Amygdala (tissue), 56 donors: ENCODE measurements at regions not wholly inside any gene's neighbourhood (a gene's known extent, or its start where the extent isn't known, plus 50 kb on each side); places are given as distances from the start of the nearest gene placed in this dataset.

Experiments
- DNase-seq, 56 donors: peaks; one replicate each; lab custom pipeline; 2025; lab: John Stamatoyannopoulos, UW

DNA sequence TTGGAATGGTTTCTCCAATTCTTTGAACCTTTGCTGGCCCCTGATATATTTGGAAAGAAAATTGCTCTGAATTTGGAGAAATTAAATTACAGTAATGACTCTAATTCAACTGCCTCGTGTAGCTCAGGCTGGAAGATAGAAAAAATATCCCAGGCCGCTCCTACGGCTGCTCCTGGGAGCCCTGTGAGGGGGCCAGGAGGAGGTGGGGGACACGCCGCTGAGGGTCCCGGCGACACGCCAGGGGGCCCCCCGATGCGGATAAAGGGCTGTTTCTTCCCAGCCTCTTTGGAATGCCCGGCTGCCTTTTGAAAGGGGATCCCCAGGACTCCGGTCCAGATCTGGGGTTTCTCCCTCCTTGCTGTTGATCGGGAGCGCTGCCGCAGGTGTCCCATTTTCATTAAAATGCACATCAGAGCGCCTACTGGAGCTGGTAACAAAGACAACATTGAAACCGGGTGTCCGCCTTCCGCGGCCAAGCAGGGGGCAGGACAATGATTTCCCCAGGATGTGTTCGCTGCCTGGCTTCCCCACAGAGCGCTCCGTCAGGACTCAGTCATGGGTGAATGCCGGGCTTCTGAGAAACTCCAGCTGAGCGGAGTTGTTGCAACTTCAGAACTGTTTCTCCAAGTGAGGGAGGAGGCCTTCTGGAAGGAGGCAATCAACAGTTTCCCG is 200.1 kb upstream of the KBTBD8 start:
- DNase-seq = peak in 49 of 56 donors; percentile 6 to 78 (median 43)

DNA sequence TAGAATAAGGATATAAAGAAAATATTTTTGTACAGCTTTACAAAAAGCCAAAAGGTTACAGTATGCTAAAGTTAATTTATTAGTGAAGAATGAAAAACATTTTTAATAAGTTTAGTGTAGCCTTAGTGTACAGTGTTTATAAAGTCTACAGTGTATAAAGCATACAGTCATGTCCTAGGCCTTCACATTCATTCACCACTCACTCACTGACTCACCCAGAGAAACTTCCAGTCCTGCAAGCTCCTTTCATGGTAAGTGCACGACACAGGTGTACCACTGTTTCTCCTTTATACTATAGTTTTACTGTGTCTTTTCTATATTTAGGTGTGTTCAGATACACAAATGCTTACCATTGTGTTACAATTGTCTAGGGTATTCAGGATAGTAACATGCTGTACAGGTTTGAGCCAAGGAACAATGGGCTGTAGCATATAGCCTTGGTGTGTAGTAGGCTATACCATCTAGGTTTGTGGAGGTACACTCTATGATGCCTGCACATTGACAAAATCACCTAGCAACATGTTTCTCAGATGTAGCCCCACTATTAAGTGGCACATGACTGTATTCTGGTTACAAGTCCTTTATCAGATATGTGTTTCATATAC is 197.1 kb upstream of the KBTBD8 start:
- no peak for DNase-seq

DNA sequence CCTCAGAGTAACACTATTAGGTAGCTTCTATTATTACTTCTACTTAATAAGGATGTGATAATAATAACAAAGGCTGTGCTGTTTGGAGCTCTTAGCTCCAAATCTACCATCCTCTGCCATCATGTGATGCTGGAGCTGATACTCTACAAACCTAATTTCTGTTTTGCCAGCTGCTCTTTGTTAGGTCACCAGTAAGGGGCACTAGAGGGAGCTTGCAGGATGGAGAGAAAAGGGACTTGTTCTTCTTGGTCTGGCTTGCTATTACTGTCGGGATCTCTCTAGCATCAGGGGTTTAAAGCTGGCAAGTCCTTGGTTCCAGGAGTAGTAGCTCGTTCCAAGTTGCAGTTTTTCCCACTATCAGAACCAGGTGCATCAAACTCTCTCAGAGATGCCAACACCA is 194.9 kb upstream of the KBTBD8 start:
- DNase-seq = peak in 3 of 56 donors; percentile 8 to 28 (median 16)

DNA sequence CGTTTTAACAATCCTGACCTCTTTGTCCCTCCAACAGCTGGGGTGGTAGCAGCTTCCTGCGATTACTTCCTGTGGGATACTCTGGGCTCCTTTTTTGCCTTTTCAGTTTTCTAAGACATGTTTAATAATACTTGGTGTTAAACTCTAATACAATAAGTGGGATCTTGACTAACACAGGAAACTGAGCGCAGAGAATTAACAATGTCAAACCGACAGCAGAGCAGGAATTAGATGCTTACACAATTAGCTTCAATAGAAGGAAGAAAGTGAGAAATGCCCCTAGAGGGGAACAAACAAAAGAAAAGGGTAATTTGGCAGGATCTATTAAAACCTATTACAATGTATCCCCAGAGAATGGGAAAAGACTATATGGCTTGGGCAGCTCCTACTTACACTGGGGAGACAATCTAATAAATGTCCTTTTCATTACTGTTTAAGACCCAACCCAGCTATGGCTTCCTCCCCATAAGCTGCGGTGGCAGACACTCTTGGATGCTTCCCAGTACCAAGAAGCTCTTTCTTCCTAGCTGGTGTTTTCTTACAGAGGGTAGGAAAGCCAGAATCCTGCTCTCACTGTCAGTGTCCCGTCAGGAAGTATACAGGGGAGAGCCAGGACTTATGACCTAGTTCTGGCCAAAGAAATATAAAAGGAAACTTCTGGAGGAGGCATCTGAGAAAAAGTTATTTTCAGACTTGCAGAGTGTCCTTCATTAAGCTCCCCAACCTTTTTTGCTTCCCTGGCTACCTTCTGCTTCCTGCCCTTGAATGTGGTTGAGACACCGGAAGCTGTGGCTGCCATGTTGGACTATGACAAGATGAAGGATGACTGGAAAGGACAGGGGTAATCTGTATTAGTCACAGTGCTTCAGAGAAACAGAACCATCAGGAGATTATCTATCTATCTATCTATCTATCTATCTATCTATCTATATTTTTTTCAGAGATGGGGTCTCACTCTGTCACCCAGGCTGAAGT is 194.1 kb upstream of the KBTBD8 start:
- DNase-seq = no peak

DNA sequence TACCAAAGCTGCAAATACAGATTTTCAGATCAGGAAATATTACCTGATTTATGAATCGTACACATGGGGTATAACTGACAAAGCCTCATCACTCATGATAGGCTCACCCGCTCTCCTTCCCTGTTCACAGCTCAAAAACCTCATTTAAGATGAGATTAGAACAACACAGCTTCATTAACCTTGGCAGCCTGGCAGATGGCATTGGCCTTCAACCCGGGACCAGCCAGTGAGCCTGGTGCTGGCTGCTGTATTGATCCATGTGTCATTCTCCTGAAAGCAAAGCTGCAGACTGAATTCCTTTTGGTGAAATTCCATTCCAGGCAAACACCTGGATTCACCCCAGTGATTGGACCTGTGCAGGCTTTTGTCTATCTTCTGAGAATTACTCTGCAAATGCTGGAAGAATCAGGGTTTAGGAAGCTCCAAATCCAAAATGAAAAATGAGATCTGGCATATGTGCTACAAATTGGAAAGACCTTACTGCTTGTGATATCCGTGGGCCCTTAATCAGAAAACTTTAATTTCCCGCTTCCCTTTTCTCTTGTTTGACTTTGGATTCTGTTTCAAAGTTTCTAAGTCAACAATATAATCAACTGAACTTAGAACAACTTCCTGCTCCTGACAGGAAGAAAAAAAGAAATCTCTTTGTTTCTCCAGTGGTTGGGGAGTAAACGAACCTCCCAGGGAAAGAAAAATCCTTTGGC is 189.1 kb upstream of the KBTBD8 start:
- DNase-seq = no peak

DNA sequence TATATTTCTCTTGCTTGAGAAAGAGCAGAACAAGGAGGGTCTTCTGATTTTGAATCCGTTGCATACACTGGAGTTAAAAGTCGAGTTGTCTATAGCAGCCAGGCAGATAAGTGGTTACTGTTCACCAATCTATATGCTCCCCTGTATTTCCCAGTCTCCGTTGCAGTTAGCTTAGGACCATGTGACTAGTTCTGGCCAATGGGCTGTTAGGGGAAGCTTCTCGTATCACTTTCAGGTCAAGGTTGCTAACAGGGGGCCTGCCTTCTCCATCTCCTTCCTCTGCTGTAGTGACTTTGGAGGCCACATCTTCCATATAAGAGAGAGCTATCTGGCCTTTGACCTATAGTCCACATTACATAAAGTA is 188.5 kb upstream of the KBTBD8 start:
- no peak for DNase-seq

DNA sequence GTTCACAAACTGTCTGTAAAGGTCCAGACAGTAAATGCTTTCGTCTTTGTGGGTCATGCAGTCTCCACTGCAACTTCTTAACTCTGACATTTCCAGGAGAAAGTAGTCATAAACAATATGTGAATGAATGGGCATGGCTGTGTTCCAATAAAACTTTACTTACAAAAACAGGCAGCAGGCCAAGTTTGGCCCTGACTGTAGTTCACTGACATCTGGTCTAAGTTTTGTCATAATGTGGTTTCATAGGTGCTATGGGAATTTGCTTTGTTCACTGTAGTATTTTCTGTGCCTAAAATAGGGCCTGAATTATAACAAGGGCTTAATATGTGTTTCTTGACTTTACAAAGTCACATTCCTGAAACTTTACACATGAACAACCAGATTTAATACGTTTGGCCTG is 186.0 kb upstream of the KBTBD8 start:
- no peak for DNase-seq

DNA sequence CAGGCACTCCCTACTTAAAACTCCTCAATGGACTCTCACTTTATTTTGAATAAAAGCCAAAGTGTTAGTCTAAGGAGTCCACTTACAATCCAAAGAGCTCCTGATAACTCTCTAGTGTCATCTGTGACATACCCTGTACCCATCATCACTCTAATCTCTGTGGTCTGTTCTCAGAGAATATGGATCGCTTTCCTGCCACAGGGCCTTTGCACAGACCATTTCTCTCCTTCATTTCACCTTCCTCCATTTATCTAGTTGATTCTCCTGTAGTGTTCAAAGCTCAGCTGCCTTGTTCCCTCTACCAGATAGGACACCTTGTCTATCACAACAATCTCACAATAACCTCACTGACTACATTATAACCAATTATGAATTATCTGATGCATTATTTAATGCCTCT is 185.4 kb upstream of the KBTBD8 start:
- DNase-seq = no peak

DNA sequence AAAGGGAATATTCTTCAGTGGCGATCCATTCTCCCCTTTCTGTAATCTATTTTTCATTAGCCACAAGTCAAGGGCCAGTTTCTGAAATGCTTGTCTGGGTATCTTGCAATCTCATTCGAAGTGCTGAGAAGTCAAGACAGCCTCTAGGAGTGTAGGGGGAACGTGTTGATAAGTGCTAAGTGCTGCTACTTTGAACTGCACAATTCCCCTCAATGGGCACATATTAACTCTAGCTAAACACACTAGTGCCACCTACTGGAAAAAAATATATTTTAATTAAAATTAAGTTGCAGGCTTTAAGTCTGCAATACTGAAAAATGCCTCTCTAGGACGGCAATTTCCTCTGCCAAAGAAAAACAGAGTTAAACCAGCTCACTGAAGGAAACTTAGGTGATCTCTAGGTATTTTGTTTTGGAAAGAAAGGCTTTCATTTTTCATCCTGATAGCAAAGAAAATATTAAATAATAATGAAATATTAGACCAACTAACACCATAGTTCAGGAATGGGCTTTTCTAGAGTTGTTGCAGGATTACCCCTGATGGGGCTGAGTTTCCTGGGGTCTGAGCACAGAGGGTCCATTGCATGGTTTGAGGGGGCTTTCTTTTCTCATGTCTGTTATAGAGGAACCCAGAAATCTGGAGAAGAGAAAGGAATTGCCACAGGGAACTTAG is 181.9 kb upstream of the KBTBD8 start:
- peak in 4 of 56 donors; percentile 2 to 40 (median 10) for DNase-seq

DNA sequence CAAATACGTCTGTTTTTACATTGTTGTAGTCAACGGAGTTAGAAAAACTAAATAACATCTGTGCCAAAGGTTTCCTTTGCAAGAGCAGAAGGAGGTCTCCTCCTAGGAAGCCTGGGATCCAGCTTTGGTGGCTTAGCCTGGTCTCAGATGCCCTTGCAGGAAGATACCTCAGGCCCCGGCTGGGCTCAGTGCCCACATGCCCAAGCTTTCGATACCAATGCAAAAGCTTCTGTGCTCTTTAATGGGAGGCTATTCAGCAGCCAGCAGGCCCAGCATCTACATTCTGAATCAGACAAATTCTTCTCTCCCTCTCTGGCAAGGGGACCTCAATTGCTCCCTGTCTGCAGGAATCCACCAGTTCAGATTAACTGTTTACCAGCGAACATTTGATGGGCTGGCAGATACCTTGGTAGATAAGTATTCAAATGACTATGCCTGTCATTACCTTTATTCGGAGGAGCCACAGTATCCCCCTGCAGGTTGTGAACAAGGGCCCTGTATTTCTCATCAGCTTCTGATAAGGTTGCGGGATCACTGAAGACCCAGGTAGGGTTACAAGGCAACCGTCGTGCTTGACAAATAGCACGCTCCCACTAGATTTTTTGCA is 180.1 kb upstream of the KBTBD8 start:
- DNase-seq = peak in 4 of 56 donors; percentile 2 to 7 (median 4)

DNA sequence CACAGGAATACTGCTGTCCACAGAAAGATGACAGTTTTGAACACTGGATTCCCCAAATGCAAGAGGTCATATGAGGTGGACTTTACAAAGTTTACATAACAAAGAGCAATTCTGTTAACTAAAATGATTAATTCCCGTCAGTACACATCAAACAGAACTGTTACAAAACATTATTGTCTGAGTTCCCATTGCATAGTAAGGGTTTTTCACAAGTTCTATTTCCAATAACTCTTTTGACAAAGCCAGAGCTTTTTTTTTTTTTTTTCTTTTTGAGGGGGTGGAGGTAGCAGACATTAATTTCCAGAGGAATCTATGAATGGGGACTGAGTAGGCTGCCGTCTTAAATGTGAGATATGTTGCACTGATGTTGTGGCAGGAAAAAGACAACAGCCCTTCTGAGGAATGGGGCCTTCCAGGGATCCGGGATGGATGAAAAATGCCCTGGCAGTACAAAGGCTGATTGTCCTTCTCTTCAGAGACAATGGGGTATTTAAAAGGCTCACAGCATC is 178.1 kb upstream of the KBTBD8 start:
- DNase-seq = peak in 40 of 56 donors; percentile 2 to 81 (median 34)

DNA sequence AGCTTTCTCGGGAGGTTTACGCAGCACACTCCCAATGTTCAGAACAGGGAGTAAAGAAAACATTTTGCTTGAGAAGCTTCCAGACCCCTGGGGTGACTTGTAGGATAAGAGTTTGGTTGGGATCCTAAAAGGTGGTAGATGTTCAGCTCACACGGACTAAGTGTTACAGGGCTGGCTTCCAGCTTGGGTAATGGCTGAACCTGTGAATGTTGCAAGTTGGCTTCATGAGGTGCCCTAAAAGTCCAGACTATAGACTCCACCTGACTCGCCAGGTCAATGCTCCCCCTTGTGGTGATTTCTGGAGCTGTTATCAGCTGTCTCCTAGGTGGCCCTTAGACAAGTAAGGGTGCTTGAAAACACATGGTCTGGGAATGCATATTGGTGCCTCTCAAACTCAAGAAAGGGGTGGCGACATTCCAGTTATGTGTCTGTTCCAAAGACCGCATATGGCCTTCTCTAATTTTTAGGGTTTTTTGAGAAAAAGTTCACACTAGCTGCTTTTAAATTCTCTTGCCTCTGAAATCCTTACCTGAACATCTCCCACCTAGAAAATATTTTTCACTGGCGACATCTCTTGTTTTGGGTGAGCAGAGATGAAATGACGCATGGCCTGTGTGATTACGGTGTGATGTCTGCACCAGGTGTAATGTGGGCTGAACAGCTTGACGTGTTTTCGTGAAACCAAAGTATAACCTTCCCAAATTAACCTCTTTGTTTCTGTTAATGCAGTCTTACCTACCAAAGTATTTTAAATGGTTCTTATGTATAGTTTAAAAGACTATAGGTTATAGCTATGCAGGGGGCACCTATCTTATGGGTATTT is 175.7 kb upstream of the KBTBD8 start:
- DNase-seq = peak in 4 of 56 donors; percentile 3 to 43 (median 6)

DNA sequence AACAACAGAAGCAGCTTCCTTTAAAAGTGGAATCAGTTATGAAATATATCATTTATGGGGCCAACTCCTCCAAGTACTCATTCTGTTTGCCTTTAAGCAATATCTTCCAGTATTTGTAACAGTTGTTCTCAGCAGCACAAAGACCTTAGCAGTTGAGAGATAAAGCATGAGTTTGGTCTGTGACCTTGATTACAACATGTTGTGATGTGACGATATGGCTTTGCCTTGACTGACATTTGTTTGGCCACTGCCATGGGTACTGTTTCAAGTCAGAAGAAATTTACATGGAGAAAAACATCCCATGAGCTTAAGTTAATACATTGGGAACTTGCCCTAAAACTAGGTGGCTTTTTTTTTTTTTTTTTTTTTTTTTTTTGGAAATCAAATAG is 175.1 kb upstream of the KBTBD8 start:
- no peak for DNase-seq

DNA sequence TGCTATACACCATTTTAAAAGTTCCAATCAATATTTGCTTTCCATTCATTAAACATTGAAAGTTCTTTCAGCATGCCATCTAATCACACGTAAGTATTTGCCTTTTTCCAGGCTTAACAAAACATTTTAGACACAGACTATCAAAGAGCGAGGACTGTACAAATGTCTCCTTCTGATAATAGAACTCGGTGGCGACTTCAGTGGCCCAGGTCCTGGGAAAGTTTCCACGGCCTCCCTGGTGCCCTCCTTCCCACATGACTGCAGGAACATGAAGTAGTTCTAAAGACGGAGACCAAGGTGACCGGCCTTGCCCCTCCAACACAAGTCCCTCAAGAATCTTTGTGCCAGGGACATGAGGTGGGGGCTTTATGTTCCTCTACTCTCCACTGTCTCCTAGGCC is 174.6 kb upstream of the KBTBD8 start:
- DNase-seq = no peak

DNA sequence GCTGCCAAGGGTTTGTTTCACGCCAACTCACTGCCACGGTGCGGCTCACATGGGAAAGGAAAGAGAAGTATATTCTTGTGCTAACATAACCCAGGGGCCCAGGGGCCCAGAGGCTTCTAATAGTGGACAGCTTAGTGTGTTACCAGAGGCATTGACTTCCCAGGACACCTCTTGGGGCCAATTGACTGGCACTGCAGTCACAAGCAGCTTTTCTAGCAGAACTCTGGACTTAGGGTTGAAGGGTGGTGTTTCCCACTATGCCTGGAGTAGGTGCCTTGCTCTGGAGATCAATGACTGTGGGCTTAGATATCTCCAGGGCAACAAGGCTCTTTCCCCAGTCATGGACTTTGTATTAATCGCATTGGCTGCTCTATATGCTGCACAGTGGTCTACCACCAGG is 172.7 kb upstream of the KBTBD8 start:
- DNase-seq = no peak

DNA sequence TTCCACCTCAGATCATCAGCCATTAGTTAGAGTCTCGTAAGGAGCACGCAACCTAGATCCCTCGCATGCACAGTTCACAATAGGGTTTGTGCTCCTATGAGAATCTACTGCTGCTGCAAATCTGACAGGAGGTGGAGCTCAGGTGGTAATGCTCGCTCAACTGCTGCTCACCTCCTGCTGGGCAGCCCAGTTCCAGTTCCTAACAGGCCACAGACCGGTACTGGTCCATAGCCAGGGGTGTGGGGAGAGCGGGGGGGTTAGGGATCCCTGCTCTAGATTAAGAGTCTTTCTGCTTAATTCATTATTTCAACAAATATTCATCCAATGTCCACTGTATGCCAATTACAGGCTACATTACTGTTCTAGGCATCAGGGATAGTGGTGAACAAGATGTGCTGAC is 170.4 kb upstream of the KBTBD8 start:
- DNase-seq = no peak

DNA sequence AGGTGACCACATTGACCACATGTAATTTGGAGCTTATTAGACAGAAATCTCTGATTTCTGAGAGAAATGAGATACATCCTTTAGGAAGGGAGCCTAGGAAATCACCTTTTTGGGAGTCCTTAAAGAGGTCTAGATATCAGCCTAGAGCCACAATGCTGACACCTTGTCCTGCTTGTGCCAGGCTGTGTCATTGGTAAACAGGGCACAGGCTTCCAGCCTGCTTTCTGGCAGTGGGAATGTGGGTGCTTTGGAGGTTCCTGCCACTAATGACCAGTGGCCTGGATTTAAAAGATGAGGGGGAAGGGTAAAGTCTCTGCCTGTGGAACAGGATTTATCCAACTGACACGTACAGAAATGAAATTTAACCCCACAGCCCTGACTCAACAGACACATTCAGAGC is 169.8 kb upstream of the KBTBD8 start:
- DNase-seq = peak in 2 of 56 donors; percentile 5 to 25

DNA sequence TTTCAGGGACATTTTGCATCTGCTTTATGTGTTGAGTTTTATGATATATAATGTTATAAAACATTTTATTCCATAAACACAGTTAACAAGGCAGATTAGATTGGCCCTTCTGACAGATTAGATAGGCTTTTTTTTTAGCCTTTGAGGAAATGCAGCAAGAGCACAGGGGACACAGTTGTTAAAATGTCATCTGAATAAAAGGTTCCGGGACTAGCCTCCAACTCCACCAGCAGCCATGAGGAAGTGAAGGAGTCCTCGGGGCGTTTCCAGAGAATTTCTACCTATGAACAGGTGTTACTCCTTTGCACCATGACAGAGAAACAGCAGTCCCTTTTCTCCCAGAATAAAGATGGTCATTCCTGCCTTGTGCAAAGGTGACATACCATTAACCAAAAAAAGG is 167.8 kb upstream of the KBTBD8 start:
- DNase-seq = no peak

DNA sequence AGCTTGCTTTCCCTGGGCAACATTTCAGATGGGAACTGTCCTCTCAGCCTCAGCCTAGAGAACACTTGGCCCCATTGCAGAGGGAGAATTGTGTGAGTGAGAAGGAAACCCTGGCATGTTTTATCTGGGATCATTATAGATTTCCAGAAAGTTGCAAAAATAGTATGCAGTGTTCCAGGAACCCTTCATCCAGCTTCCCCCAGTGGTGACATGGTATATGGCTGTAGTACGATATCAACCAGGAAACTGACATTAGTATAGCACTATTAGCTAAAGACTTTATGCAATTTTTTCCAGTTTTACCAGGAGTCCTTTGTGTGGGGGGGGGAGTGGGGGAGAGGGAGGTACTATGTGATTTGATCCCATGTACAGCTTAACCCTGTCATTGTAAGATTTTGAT is 166.2 kb upstream of the KBTBD8 start:
- DNase-seq = peak in 1 of 56 donors; percentile 10
